Globus pallidus (tissue), 1 donor: ENCODE measurements at regions not wholly inside any gene's neighbourhood (a gene's known extent, or its start where the extent isn't known, plus 50 kb on each side); places are given as distances from the start of the nearest gene placed in this dataset.

ENCODE experiments used
- DNase-seq: peaks from one replicate; pipeline ENCODE4 v3.0.0-alpha.2; 2015; ENCODE audit warnings: low spot score

GRCh38 chr21:15526798-15527197, 203.0 kb upstream of the USP25 start:
- DNase-seq = no peak

- no peak for DNase-seq
Measured at GRCh38 chr21:15528346-15528745, 201.4 kb upstream of the USP25 start.

- no peak for DNase-seq
Measured at GRCh38 chr21:15531986-15532385, 197.8 kb upstream of the USP25 start.

GRCh38 chr21:15533618-15534017, 196.2 kb upstream of the USP25 start:
- DNase-seq = no peak

- DNase-seq = peak; percentile 7
Measured at GRCh38 chr21:15534450-15534886, 195.3 kb upstream of the USP25 start.

GRCh38 chr21:15539376-15539775, 190.4 kb upstream of the USP25 start:
- DNase-seq = no peak

- DNase-seq = no peak
Measured at GRCh38 chr21:15543473-15543872, 186.3 kb upstream of the USP25 start.

- DNase-seq = no peak
Measured at GRCh38 chr21:15549671-15550070, 180.1 kb upstream of the USP25 start.

GRCh38 chr21:15552914-15553494, 176.8 kb upstream of the USP25 start:
- DNase-seq = no peak

- DNase-seq = no peak
Measured at GRCh38 chr21:15557925-15558324, 171.9 kb upstream of the USP25 start.

- DNase-seq = no peak
Measured at GRCh38 chr21:15558884-15559283, 170.9 kb upstream of the USP25 start.

GRCh38 chr21:15559660-15560059, 170.1 kb upstream of the USP25 start:
- no peak for DNase-seq

GRCh38 chr21:15560383-15561056, 169.3 kb upstream of the USP25 start:
- no peak for DNase-seq

GRCh38 chr21:15562748-15563147, 167.0 kb upstream of the USP25 start:
- no peak for DNase-seq

GRCh38 chr21:15564907-15565306, 164.9 kb upstream of the USP25 start:
- DNase-seq = no peak

- DNase-seq = no peak
Measured at GRCh38 chr21:15566703-15567102, 163.1 kb upstream of the USP25 start.

GRCh38 chr21:15567191-15567590, 162.6 kb upstream of the USP25 start:
- DNase-seq = no peak

- DNase-seq = no peak
Measured at GRCh38 chr21:15568516-15568915, 161.3 kb upstream of the USP25 start.

- DNase-seq = no peak
Measured at GRCh38 chr21:15586752-15587427, 142.9 kb upstream of the USP25 start.

GRCh38 chr21:15592271-15592860, 137.4 kb upstream of the USP25 start:
- DNase-seq = peak; percentile 41

GRCh38 chr21:15592957-15593356, 136.8 kb upstream of the USP25 start:
- no peak for DNase-seq

GRCh38 chr21:15601390-15601789, 128.4 kb upstream of the USP25 start:
- DNase-seq = no peak

- no peak for DNase-seq
Measured at GRCh38 chr21:15604413-15604812, 125.4 kb upstream of the USP25 start.
